GM12878 (cell line): ENCODE measurements at regions not wholly inside any gene's neighbourhood (a gene's known extent, or its start where the extent isn't known, plus 50 kb on each side); places are given as distances from the start of the nearest gene placed in this dataset.

ENCODE experiments used
- ATAC-seq: fragments of 200-7000 bp; cut with Tn5 transposase; 3 replicates; pipeline ENCODE4 v1.9.1; 2020; ENCODE audit warnings: mild to moderate bottlenecking, moderate library complexity
- BruUV-seq: library from RNA; stranded (reverse); fragments of 400-500 nt; replicated peaks from 2 replicates; lab custom pipeline; 2021; lab: Mats Ljungman, UMichigan
- CTCF ChIA-PET: fragments of 300-600 bp; sonication (Branson Sonifier 250); formaldehyde crosslinking; extraction: SDS; loops from one replicate; lab custom pipeline; 2021; ENCODE audit warnings: inconsistent platforms; lab: Yijun Ruan, JAX
- POLR2A ChIA-PET: fragments of 350-600 bp; formaldehyde crosslinking; extraction: SDS; loops from one replicate; lab custom pipeline; 2021; ENCODE audit warnings: inconsistent platforms; lab: Charles Lee
- RAD21 ChIA-PET: fragments of 300-600 bp; sonication (Branson Sonifier 250); formaldehyde crosslinking; loops from one replicate; lab custom pipeline; 2023; ENCODE audit warnings: antibody characterized with exemption; ENCODE audit not compliant: unreplicated experiment; lab: Charles Lee
- SMC1A ChIA-PET: fragments of 300-600 bp; sonication (Branson Sonifier 250); formaldehyde crosslinking; loops from one replicate; lab custom pipeline; 2023; ENCODE audit not compliant: unreplicated experiment, uncharacterized antibody; lab: Charles Lee
- DNase-seq: peaks from one replicate; pipeline ENCODE4 v3.0.0-alpha.2; 2011; ENCODE audit warnings: low read depth, low spot score
- FAIRE-seq: peaks from 3 replicates; lab custom pipeline; 2011; peaks lifted over from hg19 to GRCh38; lab: Jason Lieb, UNC
- H2AFZ ChIP-seq: 2 replicates; pipeline ENCODE4 v1.6.0; 2011; ENCODE audit warnings: low read depth, low read length, control low read depth; ENCODE audit not compliant: control insufficient read depth
- H3K27ac ChIP-seq: 2 replicates; pipeline ENCODE4 v1.5.1; 2011; ENCODE audit warnings: control low read depth; ENCODE audit not compliant: control insufficient read depth, insufficient read depth
- H3K27me3 ChIP-seq, 2 experiments: replicated peaks in 1 of 2; 2 replicates each; pipeline versions ENCODE4 v1.6.0 to v1.6.1; 2011; ENCODE audit warnings: low read length in 1 of 2; ENCODE audit not compliant: control insufficient read depth in 2 of 2, insufficient read depth in 2 of 2
- H3K36me3 ChIP-seq, 2 experiments: 2 replicates each; pipeline ENCODE4 v1.5.1; 2011; ENCODE audit warnings: low read length in 1 of 2; ENCODE audit not compliant: control insufficient read depth in 2 of 2, insufficient read depth in 2 of 2
- H3K4me1 ChIP-seq: 2 replicates; pipeline ENCODE4 v1.6.1; 2011; ENCODE audit warnings: mild to moderate bottlenecking, low read length, moderate library complexity, mixed read lengths; ENCODE audit not compliant: control insufficient read depth, insufficient read depth
- H3K4me2 ChIP-seq: 2 replicates; pipeline ENCODE4 v1.6.0; 2011; ENCODE audit warnings: control low read depth; ENCODE audit not compliant: control insufficient read depth, insufficient read depth
- H3K4me3 ChIP-seq: fragments of 200-600 bp; sonication (generic); 2 replicates; pipeline ENCODE4 v1.5.1; 2016
- H3K79me2 ChIP-seq: 2 replicates; pipeline ENCODE4 v1.6.0; 2011; ENCODE audit warnings: low read length; ENCODE audit not compliant: control insufficient read depth, insufficient read depth
- H3K9ac ChIP-seq: 2 replicates; pipeline ENCODE4 v1.8.0; 2011; ENCODE audit warnings: low read length, control low read depth, mixed read lengths; ENCODE audit not compliant: control insufficient read depth, insufficient read depth
- H3K9me3 ChIP-seq: replicated peaks from 3 replicates; pipeline ENCODE4 v1.5.1; 2011; ENCODE audit warnings: mild to moderate bottlenecking, low read length; ENCODE audit not compliant: control insufficient read depth, insufficient read depth
- H4K20me1 ChIP-seq: 2 replicates; pipeline ENCODE4 v1.6.0; 2011; ENCODE audit not compliant: control insufficient read depth, insufficient read depth
- ASH2L ChIP-seq: fragments of 300-600, 200-600 bp; sonication (generic); IDR thresholded peaks from 2 replicates; pipeline ENCODE4 v1.6.1; 2017; ENCODE audit warnings: low read depth, mild to moderate bottlenecking, borderline replicate concordance
- ATF3 ChIP-seq: IDR thresholded peaks from 2 replicates; pipeline ENCODE4 v1.6.1; 2011; ENCODE audit warnings: low read depth, mild to moderate bottlenecking, low read length, moderate library complexity, borderline replicate concordance; ENCODE audit errors: extremely low read depth
- CHD2 ChIP-seq: IDR thresholded peaks from 2 replicates; pipeline ENCODE4 v1.6.1; 2011; ENCODE audit warnings: low read depth, low read length, improper control_type of control experiment, borderline replicate concordance
- CTCF ChIP-seq, 3 experiments: IDR thresholded peaks in 2 of 3; conservative IDR thresholded peaks in 1 of 3; 2 replicates each; pipeline ENCODE4 v1.5.1; 2011; ENCODE audit warnings: low read depth in 3 of 3, low read length in 3 of 3, mild to moderate bottlenecking in 3 of 3, control low read depth in 2 of 3, moderate library complexity in 2 of 3, inconsistent platforms in 1 of 3, mixed read lengths in 1 of 3; ENCODE audit not compliant: control insufficient read depth in 2 of 3, insufficient read depth in 1 of 3; ENCODE audit errors: extremely low read depth in 1 of 3
- ETV6 ChIP-seq, 2 experiments: fragments of 450-650 bp in 1 of 2; IDR thresholded peaks in 1 of 2; conservative IDR thresholded peaks in 1 of 2; 2 replicates each; pipeline ENCODE4 v1.6.1; 2014; ENCODE audit warnings: antibody characterized with exemption in 1 of 2, borderline replicate concordance in 1 of 2, low read depth in 1 of 2, mild to moderate bottlenecking in 1 of 2, moderate library complexity in 1 of 2
- FOXM1 ChIP-seq: IDR thresholded peaks from 2 replicates; pipeline ENCODE4 v1.6.1; 2012; ENCODE audit warnings: low read depth, mild to moderate bottlenecking, inconsistent platforms, low read length, moderate library complexity
- GATAD2B ChIP-seq: fragments of 450-650 bp; conservative IDR thresholded peaks from 2 replicates; pipeline ENCODE4 v1.6.1; 2017; ENCODE audit warnings: low read depth, mild to moderate bottlenecking, moderate library complexity
- NFXL1 ChIP-seq: fragments of 450-650 bp; IDR thresholded peaks from 2 replicates; pipeline ENCODE4 v1.6.1; 2017; ENCODE audit warnings: antibody characterized with exemption, mild to moderate bottlenecking, borderline replicate concordance
- NFYA ChIP-seq: IDR thresholded peaks from 2 replicates; pipeline ENCODE4 v1.6.1; 2011; ENCODE audit warnings: low read depth, mild to moderate bottlenecking, low read length, improper control_type of control experiment, borderline replicate concordance
- NFYB ChIP-seq: IDR thresholded peaks from 2 replicates; pipeline ENCODE4 v1.6.1; 2011; ENCODE audit warnings: low read depth, mild to moderate bottlenecking, low read length, improper control_type of control experiment, moderate library complexity; ENCODE audit not compliant: insufficient read depth
- PAX5 ChIP-seq: IDR thresholded peaks from 2 replicates; pipeline ENCODE4 v1.6.1; 2011; ENCODE audit warnings: low read depth, low read length, borderline replicate concordance
- PAX8 ChIP-seq: fragments of 450-650 bp; IDR thresholded peaks from 2 replicates; pipeline ENCODE4 v1.6.1; 2017; ENCODE audit warnings: mild to moderate bottlenecking, moderate library complexity
- POLR2AphosphoS5 ChIP-seq: IDR thresholded peaks from 2 replicates; pipeline ENCODE4 v1.6.1; 2011; ENCODE audit warnings: mild to moderate bottlenecking, low read length, inconsistent platforms
- REST ChIP-seq: IDR thresholded peaks from 2 replicates; pipeline ENCODE4 v1.6.1; 2012; ENCODE audit warnings: mild to moderate bottlenecking, low read depth, low read length
- RUNX3 ChIP-seq: IDR thresholded peaks from 2 replicates; pipeline ENCODE4 v1.6.1; 2012; ENCODE audit warnings: low read length, inconsistent platforms
- SIX5 ChIP-seq: IDR thresholded peaks from 2 replicates; pipeline ENCODE4 v1.6.1; 2011; ENCODE audit warnings: mild to moderate bottlenecking, low read depth, low read length, moderate library complexity; ENCODE audit not compliant: severe bottlenecking
- SP1 ChIP-seq: IDR thresholded peaks from one replicate; pipeline ENCODE4 v1.6.1; 2011; ENCODE audit warnings: low read depth, low read length
- TCF7 ChIP-seq: IDR thresholded peaks from 2 replicates; pipeline ENCODE4 v1.6.1; 2014; ENCODE audit warnings: antibody characterized with exemption, borderline replicate concordance
- WRNIP1 ChIP-seq: IDR thresholded peaks from 2 replicates; pipeline ENCODE4 v1.6.1; 2011; ENCODE audit warnings: low read depth, low read length, improper control_type of control experiment, borderline replicate concordance
- ZNF217 ChIP-seq: fragments of 450-650 bp; IDR thresholded peaks from 2 replicates; pipeline ENCODE4 v1.6.1; 2017; ENCODE audit warnings: antibody characterized with exemption, mild to moderate bottlenecking
- ZNF274 ChIP-seq: IDR thresholded peaks from one replicate; pipeline ENCODE4 v1.8.0; 2011; ENCODE audit not compliant: insufficient read length, insufficient read depth
- WGBS: methylation state at CpG from one replicate; pipeline ENCODE4 v1.1.6; 2016; ENCODE audit warnings: low lambda C conversion rate; ENCODE audit not compliant: insufficient replicate concordance, insufficient coverage; ENCODE audit errors: missing lambda C conversion rate; 5-methylcytosine and 5-hydroxymethylcytosine counted together
- in situ Hi-C: fragments of 300-500 bp; cut with MboI; formaldehyde crosslinking; loops from 9 replicates; pipeline ENCODE4 v1.14.3; 2018; ENCODE audit warnings: mixed read lengths
- intact Hi-C: fragments of 100-400 bp; cut with micrococcal nuclease; formaldehyde crosslinking; loops from one replicate; pipeline ENCODE4 v1.14.2; 2022; ENCODE audit not compliant: unreplicated experiment

- TF ChIP-seq CTCF (IDR thresholded peaks at IDR 0.05 in 2 of 3, conservative IDR thresholded peaks at IDR 0.05 in 1 of 3; ENCODE audit: control insufficient read depth in 2 of 3, extremely low read depth in 1 of 3, insufficient read depth in 1 of 3, low read depth in 3 of 3, low read length in 3 of 3) (no peak), TCF7 (no peak), NFYB (no peak), ZNF217 (no peak), RUNX3 (no peak), SIX5 (no peak), PAX8 (no peak), CHD2 (no peak), WRNIP1 (no peak), POLR2AphosphoS5 (no peak), NFXL1 (no peak), GATAD2B (no peak), SP1 (no peak)
- TF ChIP-seq, all 136 proteins: peak for 0
Observed at GRCh38 chr18:76644580-76644979, 149.5 kb upstream of the ZNF516 start (continued).

- 15% methylated on average over 6 of the region's 6 CpGs for WGBS
- TF ChIP-seq REST: no peak
- TF ChIP-seq ETV6 (conservative IDR thresholded peaks at IDR 0.05 in 1 of 2, IDR thresholded peaks at IDR 0.05 in 1 of 2; ENCODE audit: borderline replicate concordance in 1 of 2, low read depth in 1 of 2): no peak
- no peak for TF ChIP-seq PAX5
- no peak for TF ChIP-seq ASH2L
- no peak for TF ChIP-seq ZNF274
- no peak for TF ChIP-seq NFYA
- TF ChIP-seq WRNIP1: no peak
- no peak for TF ChIP-seq FOXM1
- TF ChIP-seq ATF3: no peak
Observed at GRCh38 chr18:76643996-76644395, 149.0 kb upstream of the ZNF516 start.

More at GRCh38 chr18:76643996-76644395, 149.0 kb upstream of the ZNF516 start:
- Histone ChIP-seq H3K79me2 (no peaks in the 10 kb centered on the region), H3K9me3 (no peaks in the 10 kb centered on the region), H3K9ac (no peak overlapping the region), H3K4me2 (no peak overlapping the region), H4K20me1 (no peaks in the 10 kb centered on the region), H3K4me1 (no peaks in the 10 kb centered on the region), H3K27ac (no peak overlapping the region), H2AFZ (no peak overlapping the region), H3K4me3 (no peak overlapping the region), H3K27me3 (peaks cover 0 to 3% of the 10 kb centered on the region in 2 experiments; a peak in 2 of 4 replicates), H3K36me3 (no peaks in the 10 kb centered on the region)
- in situ Hi-C loops: no loop called here
- intact Hi-C loops: no loop called here
- no TSS peak for BruUV-seq
- CTCF ChIA-PET: no interaction called here
- ATAC-seq (no peak), DNase-seq (no peak), FAIRE-seq (no peak)
- SMC1A ChIA-PET: no interaction called here
- RAD21 ChIA-PET: no interaction called here
- POLR2A ChIA-PET: no interaction called here
